ENCODE measurements at regions not wholly inside any gene's neighbourhood (a gene's known extent, or its start where the extent isn't known, plus 50 kb on each side); places are given as distances from the start of the nearest gene placed in this dataset.

GRCh38 chr6:21648475-21649050, 55.0 kb downstream of the SOX4 start:
- no peak for DNase-seq

GRCh38 chr6:21653323-21653722, 59.8 kb downstream of the SOX4 start:
- no peak for DNase-seq

- DNase-seq, result no peak
These were observed 60.4 kb downstream of the SOX4 start for GRCh38 chr6:21653905-21654304.

GRCh38 chr6:21654361-21654760, 60.8 kb downstream of the SOX4 start:
- no peak for DNase-seq

- DNase-seq, result no peak
These were observed 70.4 kb downstream of the SOX4 start for GRCh38 chr6:21663966-21664313.

GRCh38 chr6:21664314-21665109, 71.0 kb downstream of the SOX4 start:
- no peak for DNase-seq

GRCh38 chr6:21665110-21665391, 71.5 kb downstream of the SOX4 start:
- DNase-seq, result no peak

GRCh38 chr6:21665392-21666200, 72.0 kb downstream of the SOX4 start:
- no peak for DNase-seq

- no peak for DNase-seq
These were observed 72.7 kb downstream of the SOX4 start for GRCh38 chr6:21666201-21666691.

- no peak for DNase-seq
These were observed 73.5 kb downstream of the SOX4 start for GRCh38 chr6:21666853-21667681.

- DNase-seq, result no peak
These were observed 75.2 kb downstream of the SOX4 start for GRCh38 chr6:21668795-21669194.

GRCh38 chr6:21676769-21677168, 83.2 kb downstream of the SOX4 start:
- no peak for DNase-seq

GRCh38 chr6:21678990-21679389, 85.4 kb downstream of the SOX4 start:
- no peak for DNase-seq

- no peak for DNase-seq
These were observed 86.3 kb downstream of the SOX4 start for GRCh38 chr6:21679761-21680265.

GRCh38 chr6:21680611-21681010, 87.1 kb downstream of the SOX4 start:
- DNase-seq, result no peak

- DNase-seq, result no peak
These were observed 96.9 kb downstream of the SOX4 start for GRCh38 chr6:21690489-21690888.

GRCh38 chr6:21691685-21692346, 98.3 kb downstream of the SOX4 start:
- DNase-seq, result no peak

- DNase-seq, result no peak
These were observed 99.2 kb downstream of the SOX4 start for GRCh38 chr6:21692721-21693120.

- DNase-seq, result no peak
These were observed 100.6 kb downstream of the SOX4 start for GRCh38 chr6:21694168-21694567.

- no peak for DNase-seq
These were observed 114.2 kb downstream of the SOX4 start for GRCh38 chr6:21707524-21708319.

- DNase-seq, result no peak
These were observed 114.7 kb downstream of the SOX4 start for GRCh38 chr6:21708320-21708580.

- DNase-seq, result no peak
These were observed 116.7 kb downstream of the SOX4 start for GRCh38 chr6:21710216-21710615.

Measured in GF-D8 (cell line).